LHCN-M2 (cell line): ENCODE measurements at regions not wholly inside any gene's neighbourhood (a gene's known extent, or its start where the extent isn't known, plus 50 kb on each side); places are given as distances from the start of the nearest gene placed in this dataset.

Source experiments
- DNase-seq: peaks from one replicate; pipeline ENCODE4 v3.0.0-alpha.2; 2012; ENCODE audit warnings: low read depth

- no peak for DNase-seq
Measured at GRCh38 chr11:116418388-116419041, 354.3 kb downstream of the BUD13 start.

GRCh38 chr11:116416852-116417251 lies 355.9 kb downstream of the BUD13 start:
- no peak for DNase-seq

- DNase-seq: no peak
Measured at GRCh38 chr11:116415095-116415494, 357.7 kb downstream of the BUD13 start.

GRCh38 chr11:116414357-116414880 lies 358.4 kb downstream of the BUD13 start:
- no peak for DNase-seq

GRCh38 chr11:116413301-116414242 lies 359.2 kb downstream of the BUD13 start:
- DNase-seq: no peak

- no peak for DNase-seq
Measured at GRCh38 chr11:116412118-116412889, 360.5 kb downstream of the BUD13 start.

GRCh38 chr11:116409238-116409637 lies 363.5 kb downstream of the BUD13 start:
- no peak for DNase-seq

GRCh38 chr11:116406042-116406441 lies 366.7 kb downstream of the BUD13 start:
- DNase-seq: no peak

GRCh38 chr11:116404462-116404798 lies 368.4 kb downstream of the BUD13 start:
- DNase-seq: no peak

- no peak for DNase-seq
Measured at GRCh38 chr11:116403794-116404461, 368.9 kb downstream of the BUD13 start.

GRCh38 chr11:116400081-116400480 lies 372.7 kb downstream of the BUD13 start:
- DNase-seq: no peak

- no peak for DNase-seq
Measured at GRCh38 chr11:116397602-116398084, 375.1 kb downstream of the BUD13 start.

GRCh38 chr11:116396331-116396730 lies 376.5 kb downstream of the BUD13 start:
- no peak for DNase-seq

GRCh38 chr11:116394022-116394421 lies 378.8 kb downstream of the BUD13 start:
- no peak for DNase-seq

- no peak for DNase-seq
Measured at GRCh38 chr11:116390963-116391362, 381.8 kb downstream of the BUD13 start.

GRCh38 chr11:116388146-116388545 lies 384.6 kb downstream of the BUD13 start:
- DNase-seq: no peak

- no peak for DNase-seq
Measured at GRCh38 chr11:116387641-116388040, 385.1 kb downstream of the BUD13 start.

GRCh38 chr11:116386118-116386699 lies 386.6 kb downstream of the BUD13 start:
- DNase-seq: no peak

GRCh38 chr11:116384876-116385275 lies 387.9 kb downstream of the BUD13 start:
- no peak for DNase-seq

- DNase-seq: no peak
Measured at GRCh38 chr11:116384407-116384806, 388.4 kb downstream of the BUD13 start.
